Panc1 (cell line): ENCODE measurements at regions not wholly inside any gene's neighbourhood (a gene's known extent, or its start where the extent isn't known, plus 50 kb on each side); places are given as distances from the start of the nearest gene placed in this dataset.

Source experiments
- ATAC-seq: fragments of 200-7000 bp; cut with Tn5 transposase; 2 replicates; pipeline ENCODE4 v1.9.1; 2020; ENCODE audit warnings: mild to moderate bottlenecking, moderate library complexity
- BruUV-seq: library from RNA; stranded (reverse); fragments of 400-500 nt; replicated peaks from 2 replicates; lab custom pipeline; 2021; lab: Mats Ljungman, UMichigan
- CTCF ChIA-PET: fragments of 300-600 bp; sonication (Branson Sonifier 250); formaldehyde crosslinking; loops from one replicate; lab custom pipeline; 2022; ENCODE audit warnings: antibody characterized with exemption; lab: Charles Lee
- POLR2A ChIA-PET: fragments of 300-600 bp; sonication (Branson Sonifier 250); formaldehyde crosslinking; loops from one replicate; lab custom pipeline; 2022; ENCODE audit warnings: antibody characterized with exemption; lab: Charles Lee
- DNase-seq: peaks from one replicate; pipeline ENCODE4 v3.0.0-alpha.2; 2010; ENCODE audit warnings: low read depth, low spot score
- H3K27ac ChIP-seq: 2 replicates; pipeline ENCODE4 v1.5.1; 2011; ENCODE audit warnings: mild to moderate bottlenecking, low read length, inconsistent platforms
- H3K27me3 ChIP-seq: fragments of 200-500 bp; sonication (Bioruptor generic); 2 replicates; pipeline ENCODE4 v1.6.0; 2014; ENCODE audit warnings: low read length, inconsistent platforms; ENCODE audit not compliant: control insufficient read depth, insufficient read depth
- H3K36me3 ChIP-seq: fragments of 200-500 bp; sonication (Bioruptor generic); 2 replicates; pipeline ENCODE4 v1.5.1; 2014; ENCODE audit warnings: inconsistent platforms, mild to moderate bottlenecking, low read length, moderate library complexity; ENCODE audit not compliant: control insufficient read depth, insufficient read depth
- H3K4me1 ChIP-seq: 2 replicates; pipeline ENCODE4 v1.5.1; 2011; ENCODE audit warnings: inconsistent platforms, mild to moderate bottlenecking, low read length, moderate library complexity; ENCODE audit not compliant: control insufficient read depth, insufficient read depth
- H3K4me3 ChIP-seq, 2 experiments: 2 replicates each; pipeline ENCODE4 v1.5.1; 2011 to 2012; ENCODE audit warnings: low read depth in 2 of 2, low read length in 2 of 2, mild to moderate bottlenecking in 2 of 2, inconsistent platforms in 1 of 2, moderate library complexity in 1 of 2
- H3K9me3 ChIP-seq: fragments of 200-500 bp; sonication (Bioruptor generic); 2 replicates; pipeline ENCODE4 v1.5.1; 2014; ENCODE audit warnings: low read depth, mild to moderate bottlenecking, inconsistent platforms, low read length, moderate library complexity; ENCODE audit not compliant: control insufficient read depth, insufficient read depth
- CTCF ChIP-seq: fragments of 450-650 bp; IDR thresholded peaks from 2 replicates; pipeline ENCODE4 v1.5.1; 2017; ENCODE audit warnings: mild to moderate bottlenecking
- POLR2AphosphoS5 ChIP-seq: IDR thresholded peaks from 2 replicates; pipeline ENCODE4 v1.6.1; 2012; ENCODE audit warnings: mild to moderate bottlenecking, low read depth, low read length, moderate library complexity
- REST ChIP-seq, 2 experiments: IDR thresholded peaks; 2 replicates each; pipeline ENCODE4 v1.6.1; 2011 to 2012; ENCODE audit warnings: low read depth in 2 of 2, control low read depth in 1 of 2, low read length in 1 of 2, mild to moderate bottlenecking in 1 of 2, moderate library complexity in 1 of 2; ENCODE audit not compliant: insufficient read depth in 1 of 2
- SIN3A ChIP-seq: IDR thresholded peaks from 2 replicates; pipeline ENCODE4 v1.6.1; 2012; ENCODE audit warnings: low read depth, mild to moderate bottlenecking, low read length, moderate library complexity, borderline replicate concordance; ENCODE audit not compliant: insufficient read depth
- TCF7L2 ChIP-seq: IDR thresholded peaks from 2 replicates; pipeline ENCODE4 v1.6.1; 2011; ENCODE audit warnings: mild to moderate bottlenecking, low read depth, low read length, inconsistent platforms
- in situ Hi-C: cut with HindIII; loops from 2 replicates; pipeline ENCODE4 v1.10.0; 2016; ENCODE audit warnings: low sequenced_read_pairs, low pct_unique_long_range_greater_than_20kb
- intact Hi-C: fragments of 100-400 bp; cut with micrococcal nuclease; formaldehyde crosslinking; loops from one replicate; pipeline ENCODE4 v1.10.0; 2022; ENCODE audit not compliant: unreplicated experiment

GRCh38 chr1:194076646-194077045, 890.2 kb upstream of the B3GALT2 start:
- no peaks in the 10 kb centered on the region for H3K9me3 ChIP-seq
- no TSS peak for BruUV-seq
- TF ChIP-seq REST (IDR thresholded peaks at IDR 0.05; ENCODE audit: insufficient read depth in 1 of 2, low read depth in 2 of 2, low read length in 1 of 2), result no peak
- no peak for TF ChIP-seq SIN3A
- TF ChIP-seq CTCF, result no peak
- no peak for TF ChIP-seq POLR2AphosphoS5
- no peak for TF ChIP-seq TCF7L2
- ChIA-PET POLR2A (no interaction called here), CTCF (no interaction called here)
- H3K27ac ChIP-seq, result no peak overlapping the region
- no peaks in the 10 kb centered on the region for H3K27me3 ChIP-seq
- no peaks in the 10 kb centered on the region for H3K36me3 ChIP-seq
- H3K4me1 ChIP-seq, result no peaks in the 10 kb centered on the region
- DNase-seq, result no peak
- in situ Hi-C loops (no loop called here), intact Hi-C loops (no loop called here)
- no peak overlapping the region for H3K4me3 ChIP-seq
- no peak for ATAC-seq

GRCh38 chr1:194073833-194074232, 887.4 kb upstream of the B3GALT2 start:
- TF ChIP-seq SIN3A, result no peak
- no peak for TF ChIP-seq CTCF
- no peak for TF ChIP-seq POLR2AphosphoS5
- TF ChIP-seq TCF7L2, result no peak
- TF ChIP-seq REST (IDR thresholded peaks at IDR 0.05; ENCODE audit: insufficient read depth in 1 of 2, low read depth in 2 of 2, low read length in 1 of 2), result no peak
- H3K27ac ChIP-seq, result no peak overlapping the region
- in situ Hi-C loops (no loop called here), intact Hi-C loops (no loop called here)
- no peak overlapping the region for H3K4me3 ChIP-seq
- POLR2A ChIA-PET, result no interaction called here
- ATAC-seq (no peak), DNase-seq (no peak)
- no peaks in the 10 kb centered on the region for H3K9me3 ChIP-seq
- no peaks in the 10 kb centered on the region for H3K36me3 ChIP-seq
- H3K4me1 ChIP-seq, result no peaks in the 10 kb centered on the region
- H3K27me3 ChIP-seq, result no peaks in the 10 kb centered on the region
- CTCF ChIA-PET, result no interaction called here
- no TSS peak for BruUV-seq
